Memory B cell (primary cell): ENCODE measurements at regions not wholly inside any gene's neighbourhood (a gene's known extent, or its start where the extent isn't known, plus 50 kb on each side); places are given as distances from the start of the nearest gene placed in this dataset.

Experiments used
- ATAC-seq: fragments of 150-1000 bp; cut with Tn5 transposase; 2 replicates; pipeline ENCODE4 v1.10.0; 2021; ENCODE audit warnings: low read depth, mild to moderate bottlenecking, moderate library complexity
- DNase-seq, 2 donors: peaks; one replicate each; pipeline ENCODE4 v3.0.0; 2022; ENCODE audit warnings: low spot score in 2 of 2
- H3K27ac Mint-ChIP-seq: one replicate; pipeline ENCODE4 v1.8.0; 2022; ENCODE audit warnings: mild to moderate bottlenecking, moderate library complexity, mixed read lengths
- H3K27me3 Mint-ChIP-seq: one replicate; pipeline ENCODE4 v1.8.0; 2022; ENCODE audit warnings: mixed read lengths
- H3K36me3 Mint-ChIP-seq: one replicate; pipeline ENCODE4 v1.8.0; 2022; ENCODE audit warnings: mild to moderate bottlenecking, mixed read lengths
- H3K4me1 Mint-ChIP-seq: one replicate; pipeline ENCODE4 v1.8.0; 2022; ENCODE audit warnings: mixed read lengths
- H3K4me3 Mint-ChIP-seq: one replicate; pipeline ENCODE4 v1.8.0; 2022; ENCODE audit warnings: mild to moderate bottlenecking, moderate library complexity, mixed read lengths
- H3K9me3 Mint-ChIP-seq: one replicate; pipeline ENCODE4 v1.8.0; 2022; ENCODE audit warnings: mixed read lengths

DNA sequence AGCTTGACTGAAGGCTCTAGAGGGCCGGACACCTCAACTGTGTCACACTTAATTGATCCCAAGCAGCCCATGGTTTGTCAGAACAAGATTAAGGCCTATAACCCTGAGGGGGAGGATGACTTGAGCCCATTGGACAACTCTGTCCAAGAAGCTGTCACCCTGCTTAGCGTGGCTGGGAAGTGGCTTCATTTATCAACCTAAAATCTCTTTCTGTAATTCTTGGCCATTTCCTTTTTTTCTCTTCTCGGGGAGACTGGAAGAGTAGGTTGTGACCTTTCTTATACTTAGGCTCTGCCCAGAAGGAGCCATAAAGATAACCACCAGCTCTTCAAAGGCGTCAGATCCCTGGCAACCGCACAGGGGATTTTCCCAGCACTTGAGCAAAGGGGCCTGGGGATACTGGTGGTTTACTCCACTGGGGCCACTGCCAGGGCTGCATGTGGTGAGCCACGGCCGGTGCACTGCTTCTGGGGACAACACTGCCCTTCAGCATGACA, 265.5 kb downstream of the CYRIA start:
- Mint-ChIP-seq H3K27ac (no peak overlapping the region), H3K4me1 (no peaks in the 10 kb centered on the region), H3K27me3 (peaks cover 6% of the 10 kb centered on the region), H3K36me3 (no peaks in the 10 kb centered on the region), H3K4me3 (no peak overlapping the region), H3K9me3 (no peaks in the 10 kb centered on the region)
- no peak for DNase-seq
- ATAC-seq: no peak

DNA sequence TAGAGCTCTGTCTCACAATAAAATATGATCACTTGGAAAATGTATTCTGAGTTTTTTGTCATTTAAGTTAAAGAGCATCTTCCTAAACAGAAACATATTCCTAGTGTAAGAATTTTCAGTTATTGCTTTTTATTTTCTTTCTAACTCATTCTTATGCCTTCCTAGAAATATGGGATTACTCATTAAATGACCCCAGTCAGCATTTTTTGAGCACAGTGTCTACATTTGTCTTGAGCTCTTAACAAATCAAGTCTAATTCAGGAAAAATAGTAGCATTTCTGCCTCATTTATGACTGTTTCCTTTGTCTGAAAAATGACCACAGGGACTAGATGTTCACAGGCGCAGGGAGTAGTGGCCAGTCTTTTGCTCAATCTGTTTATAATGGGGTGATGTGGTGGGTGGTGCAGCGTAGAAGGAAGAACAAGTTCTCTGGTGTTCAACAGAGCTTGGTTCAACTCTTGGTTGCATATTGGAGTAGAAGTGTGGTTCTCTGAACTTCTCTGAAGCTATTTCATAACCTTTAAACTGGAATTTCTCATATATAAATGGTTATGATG, 267.1 kb downstream of the CYRIA start:
- no peaks in the 10 kb centered on the region for H3K4me1 Mint-ChIP-seq
- no peaks in the 10 kb centered on the region for H3K9me3 Mint-ChIP-seq
- H3K27me3 Mint-ChIP-seq: peaks cover 3% of the 10 kb centered on the region
- no peak overlapping the region for H3K4me3 Mint-ChIP-seq
- ATAC-seq: no peak
- no peak for DNase-seq
- H3K27ac Mint-ChIP-seq: no peak overlapping the region
- no peaks in the 10 kb centered on the region for H3K36me3 Mint-ChIP-seq

DNA sequence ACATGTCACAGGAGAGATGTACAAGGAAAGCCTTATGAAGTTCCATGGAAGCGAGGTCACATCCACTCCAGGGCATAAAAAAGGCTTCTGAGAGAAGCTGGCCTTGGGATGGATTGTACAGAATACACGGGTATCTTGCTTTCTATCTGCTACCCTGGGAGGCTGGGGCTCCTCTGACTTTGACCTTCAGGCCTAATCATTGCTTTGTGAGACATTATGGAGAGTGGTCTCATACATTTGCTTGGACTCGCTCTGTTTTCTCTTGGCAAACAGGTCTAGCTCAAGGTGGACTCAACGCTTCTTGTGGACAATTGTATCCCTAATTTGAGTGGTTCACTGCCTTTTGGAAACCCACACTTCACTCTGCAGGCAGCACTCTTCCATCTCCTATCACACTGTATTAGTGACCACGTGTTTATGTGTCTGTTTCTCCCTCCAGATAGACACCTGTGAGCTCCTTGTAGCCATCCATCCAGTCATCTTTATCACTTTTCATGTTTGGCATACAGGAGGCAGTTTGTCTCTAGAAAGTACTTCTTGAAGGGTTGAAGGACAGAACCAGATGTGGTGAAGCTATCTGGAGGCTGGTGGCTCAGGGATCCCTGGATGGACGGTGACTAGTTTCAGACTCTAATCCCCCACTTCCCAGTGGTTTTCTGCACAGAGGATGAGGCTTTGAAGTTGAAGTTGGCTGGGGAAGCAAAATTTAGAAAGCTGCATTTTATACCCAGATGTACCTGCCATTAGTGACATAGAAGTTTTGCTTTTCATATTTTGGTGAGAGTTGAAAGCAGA, 267.8 kb downstream of the CYRIA start:
- Mint-ChIP-seq H3K4me3 (no peak overlapping the region), H3K36me3 (no peaks in the 10 kb centered on the region), H3K4me1 (no peaks in the 10 kb centered on the region), H3K27ac (no peak overlapping the region), H3K27me3 (peaks cover 3% of the 10 kb centered on the region), H3K9me3 (no peaks in the 10 kb centered on the region)
- no peak for DNase-seq
- ATAC-seq: no peak

DNA sequence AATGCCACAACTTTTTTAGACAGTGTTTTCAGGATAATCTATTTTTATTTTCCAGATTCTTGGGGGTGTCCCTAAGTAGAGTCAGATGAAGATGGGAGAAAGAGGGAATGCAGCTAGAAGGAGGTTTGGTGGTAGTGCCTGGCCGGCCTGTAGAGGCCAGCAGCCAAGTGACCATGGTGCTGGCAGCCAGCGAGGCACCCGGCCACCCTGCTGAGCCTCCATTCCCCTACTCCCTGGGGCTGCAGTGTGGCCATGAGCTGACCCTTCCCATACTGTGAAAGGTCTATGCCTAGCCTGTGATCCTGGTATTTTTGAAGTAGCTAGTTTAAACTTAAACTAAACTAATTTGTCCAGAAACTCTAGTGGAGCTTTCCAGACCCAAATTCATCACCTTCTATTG, 268.6 kb downstream of the CYRIA start:
- Mint-ChIP-seq H3K9me3 (no peaks in the 10 kb centered on the region), H3K27me3 (peaks cover 2% of the 10 kb centered on the region), H3K27ac (no peak overlapping the region), H3K36me3 (no peaks in the 10 kb centered on the region), H3K4me1 (no peaks in the 10 kb centered on the region), H3K4me3 (no peak overlapping the region)
- ATAC-seq (no peak), DNase-seq (no peak)

DNA sequence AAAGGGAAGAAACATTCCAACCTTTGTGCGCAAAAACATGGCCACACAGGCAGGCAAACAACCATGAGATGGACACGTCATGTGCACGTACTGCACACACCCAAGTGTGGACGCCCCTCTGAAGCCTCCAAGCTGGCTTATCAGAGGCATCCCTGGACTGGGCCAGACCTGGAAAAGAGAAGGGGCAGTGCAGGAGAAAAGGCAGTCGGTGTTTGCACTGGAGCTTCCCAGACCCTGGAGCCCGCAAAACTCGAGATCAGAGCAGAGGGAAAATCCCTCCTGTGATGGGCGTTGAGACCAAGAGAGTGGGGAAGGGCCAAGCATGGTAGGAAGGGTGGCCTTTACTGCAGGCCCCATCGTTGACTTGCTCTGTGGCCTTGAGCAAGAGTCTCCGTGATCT, 269.5 kb downstream of the CYRIA start:
- no peak overlapping the region for H3K27ac Mint-ChIP-seq
- H3K9me3 Mint-ChIP-seq: no peaks in the 10 kb centered on the region
- no peaks in the 10 kb centered on the region for H3K36me3 Mint-ChIP-seq
- no peaks in the 10 kb centered on the region for H3K4me1 Mint-ChIP-seq
- H3K4me3 Mint-ChIP-seq: no peak overlapping the region
- DNase-seq (no peak), ATAC-seq (no peak)
- H3K27me3 Mint-ChIP-seq: peaks cover 3% of the 10 kb centered on the region

- Mint-ChIP-seq H3K27me3 (peaks cover 3% of the 10 kb centered on the region), H3K36me3 (no peaks in the 10 kb centered on the region), H3K27ac (no peak overlapping the region), H3K9me3 (no peaks in the 10 kb centered on the region), H3K4me3 (no peak overlapping the region), H3K4me1 (no peaks in the 10 kb centered on the region)
- DNase-seq (no peak), ATAC-seq (no peak)
These were observed 270.0 kb downstream of the CYRIA start for GRCh38 chr2:16395601-16396000.

DNA sequence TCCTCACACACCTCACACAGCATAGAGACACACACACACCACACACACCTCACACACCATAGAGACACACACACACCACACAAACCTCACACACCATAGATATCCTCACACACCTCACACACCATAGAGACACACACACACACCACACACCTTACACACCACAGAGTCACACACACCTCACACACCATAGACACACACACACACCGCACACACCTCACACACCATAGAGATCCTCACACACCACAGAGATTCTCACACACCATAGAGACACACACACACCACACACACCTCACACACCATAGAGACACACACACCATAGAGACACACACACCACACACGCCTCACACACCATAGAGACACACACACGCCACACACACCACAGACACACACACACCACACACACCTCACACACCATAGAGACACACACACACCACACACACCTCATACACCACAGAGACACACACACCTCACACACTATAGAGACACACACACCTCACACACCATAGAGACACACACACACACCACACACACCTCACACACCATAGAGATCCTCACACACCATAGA, 270.6 kb downstream of the CYRIA start:
- peaks cover 3% of the 10 kb centered on the region for H3K27me3 Mint-ChIP-seq

DNA sequence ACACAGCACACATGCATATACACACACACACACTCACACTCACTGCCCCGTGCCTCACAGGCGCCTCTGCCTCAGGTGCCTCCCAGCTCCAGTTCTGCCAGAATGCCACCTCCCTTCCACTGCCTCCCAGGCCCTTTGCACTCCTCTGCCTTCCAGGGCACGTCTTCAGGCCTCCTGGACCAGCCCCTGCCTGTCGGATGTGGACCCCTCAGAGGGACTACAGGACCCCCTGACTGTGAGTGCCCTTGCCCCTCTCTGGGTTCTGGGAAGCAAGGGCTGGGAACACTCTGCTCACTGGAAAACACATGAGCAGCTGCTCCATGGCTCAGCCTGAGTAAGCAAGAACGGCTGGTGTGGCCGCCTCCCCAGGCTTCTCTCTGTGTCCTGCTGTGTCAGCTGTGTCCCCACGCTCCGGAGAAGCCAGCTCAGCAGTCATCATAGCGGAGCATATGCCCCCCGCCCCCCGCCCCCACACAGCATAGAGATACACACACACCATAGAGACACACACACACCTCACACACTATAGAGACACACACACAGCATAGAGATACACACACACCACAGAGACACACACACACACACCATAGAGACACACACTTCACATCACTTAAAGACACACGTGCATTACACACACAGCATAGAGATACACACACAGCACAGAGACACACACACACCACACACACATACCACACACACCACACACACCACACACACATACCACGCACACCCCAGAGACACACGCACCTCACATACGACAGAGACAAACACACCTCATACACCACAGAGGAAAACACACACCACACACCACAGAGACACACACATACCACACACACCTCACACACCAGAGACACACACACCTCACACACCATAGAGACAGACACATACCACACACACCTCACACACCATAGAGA, 271.3 kb downstream of the CYRIA start:
- DNase-seq: no peak
- Mint-ChIP-seq H3K27ac (no peak overlapping the region), H3K4me1 (no peaks in the 10 kb centered on the region), H3K27me3 (peaks cover 3% of the 10 kb centered on the region), H3K4me3 (no peak overlapping the region), H3K36me3 (no peaks in the 10 kb centered on the region), H3K9me3 (no peaks in the 10 kb centered on the region)
- ATAC-seq: no peak

More for the DNA sequence above, 270.6 kb downstream of the CYRIA start:
- Mint-ChIP-seq H3K4me3 (no peak overlapping the region), H3K27ac (no peak overlapping the region), H3K36me3 (no peaks in the 10 kb centered on the region), H3K4me1 (no peaks in the 10 kb centered on the region), H3K9me3 (no peaks in the 10 kb centered on the region)
- DNase-seq: no peak
- no peak for ATAC-seq

DNA sequence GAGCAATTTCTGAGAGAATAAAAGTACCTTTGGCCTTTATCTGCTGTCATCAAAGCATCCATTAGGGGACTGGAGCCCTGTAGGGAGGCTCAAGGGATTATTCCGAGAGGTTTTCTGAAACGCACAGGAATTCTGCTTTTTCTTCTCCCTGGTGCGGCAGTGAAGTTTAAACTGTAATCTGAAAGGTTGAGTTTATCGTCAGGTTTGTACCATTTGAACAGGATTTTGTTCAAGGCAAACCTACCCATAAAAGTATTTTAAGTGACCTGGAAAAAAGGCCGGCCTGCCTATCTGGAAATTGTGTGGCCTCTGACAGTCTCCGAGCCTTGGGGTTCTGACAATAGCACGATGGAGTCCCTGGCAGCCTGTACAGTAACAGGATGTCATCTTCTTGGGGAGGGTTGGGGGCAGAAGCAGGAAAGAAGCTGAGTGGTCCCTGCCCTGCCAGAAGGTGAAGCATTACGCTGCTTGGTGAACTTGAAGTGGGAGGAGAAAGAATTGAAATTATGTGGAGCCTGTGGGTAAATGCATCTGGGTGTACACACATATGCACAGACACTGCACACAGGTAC, 272.0 kb downstream of the CYRIA start:
- no peaks in the 10 kb centered on the region for H3K9me3 Mint-ChIP-seq

GRCh38 chr2:16392647-16393499, 272.8 kb downstream of the CYRIA start:
- no peak overlapping the region for H3K27ac Mint-ChIP-seq
- peaks cover 2% of the 10 kb centered on the region for H3K27me3 Mint-ChIP-seq
- H3K4me3 Mint-ChIP-seq: no peak overlapping the region
- H3K4me1 Mint-ChIP-seq: no peaks in the 10 kb centered on the region
- ATAC-seq (no peak), DNase-seq (no peak)
- H3K9me3 Mint-ChIP-seq: no peaks in the 10 kb centered on the region
- no peaks in the 10 kb centered on the region for H3K36me3 Mint-ChIP-seq

More for the DNA sequence above, 272.0 kb downstream of the CYRIA start:
- no peak for DNase-seq
- no peak overlapping the region for H3K27ac Mint-ChIP-seq
- H3K27me3 Mint-ChIP-seq: peaks cover 2% of the 10 kb centered on the region
- H3K4me3 Mint-ChIP-seq: no peak overlapping the region
- no peak for ATAC-seq
- no peaks in the 10 kb centered on the region for H3K4me1 Mint-ChIP-seq
- H3K36me3 Mint-ChIP-seq: no peaks in the 10 kb centered on the region

GRCh38 chr2:16391986-16392385, 273.6 kb downstream of the CYRIA start:
- ATAC-seq (no peak), DNase-seq (no peak)
- H3K9me3 Mint-ChIP-seq: no peaks in the 10 kb centered on the region

GRCh38 chr2:16390561-16390960, 275.1 kb downstream of the CYRIA start:
- H3K36me3 Mint-ChIP-seq: no peaks in the 10 kb centered on the region
- H3K27me3 Mint-ChIP-seq: peaks cover 3% of the 10 kb centered on the region
- DNase-seq (no peak), ATAC-seq (no peak)
- H3K4me1 Mint-ChIP-seq: no peaks in the 10 kb centered on the region
- no peaks in the 10 kb centered on the region for H3K9me3 Mint-ChIP-seq
- no peak overlapping the region for H3K4me3 Mint-ChIP-seq
- no peak overlapping the region for H3K27ac Mint-ChIP-seq

More at GRCh38 chr2:16391986-16392385, 273.6 kb downstream of the CYRIA start:
- H3K4me1 Mint-ChIP-seq: no peaks in the 10 kb centered on the region
- H3K27ac Mint-ChIP-seq: no peak overlapping the region
- peaks cover 2% of the 10 kb centered on the region for H3K27me3 Mint-ChIP-seq
- no peaks in the 10 kb centered on the region for H3K36me3 Mint-ChIP-seq
- no peak overlapping the region for H3K4me3 Mint-ChIP-seq

DNA sequence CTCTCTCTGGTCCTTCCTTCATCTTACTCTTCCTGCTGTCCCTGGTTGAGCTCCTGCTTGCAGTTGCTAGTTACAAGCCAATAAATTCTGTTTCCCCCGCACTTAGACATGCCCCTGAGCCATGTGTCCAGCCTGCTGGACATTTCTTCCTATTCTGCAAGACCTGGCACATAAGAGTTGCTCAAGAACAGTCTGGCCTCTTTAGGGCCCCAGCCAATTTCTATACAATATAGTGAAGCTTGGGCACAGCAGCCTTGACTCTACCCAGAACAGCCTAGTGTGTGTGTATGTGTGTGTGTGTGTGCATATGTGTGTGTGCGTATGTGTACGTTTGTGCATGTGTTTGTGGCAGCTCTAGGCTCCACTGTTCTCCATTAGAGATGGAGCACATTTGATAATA, 276.0 kb downstream of the CYRIA start:
- Mint-ChIP-seq H3K4me3 (no peak overlapping the region), H3K9me3 (no peaks in the 10 kb centered on the region), H3K36me3 (no peaks in the 10 kb centered on the region), H3K27ac (no peak overlapping the region), H3K27me3 (peaks cover 3% of the 10 kb centered on the region), H3K4me1 (no peaks in the 10 kb centered on the region)
- no peak for DNase-seq
- ATAC-seq: no peak
